CD4-positive, alpha-beta T cell (primary cell): ENCODE measurements at regions not wholly inside any gene's neighbourhood (a gene's known extent, or its start where the extent isn't known, plus 50 kb on each side); places are given as distances from the start of the nearest gene placed in this dataset.

Experiments used
- ATAC-seq: fragments of 200-7000 bp; cut with Tn5 transposase; one replicate; pipeline ENCODE4 v1.10.0; 2022; ENCODE audit warnings: mild to moderate bottlenecking; ENCODE audit not compliant: poor library complexity
- CTCF ChIA-PET: fragments of 350-600 bp; sonication (Branson Sonifier 250); formaldehyde crosslinking; loops from one replicate; lab custom pipeline; 2021; ENCODE audit warnings: antibody characterized with exemption, inconsistent platforms; lab: Charles Lee
- POLR2A ChIA-PET: fragments of 350-600 bp; sonication (Branson Sonifier 250); formaldehyde crosslinking; loops from one replicate; lab custom pipeline; 2021; ENCODE audit warnings: antibody characterized with exemption, inconsistent platforms; lab: Charles Lee
- DNase-seq, 14 experiments: peaks; one replicate each; pipeline ENCODE4 v3.0.0-alpha.2; 2013 to 2020; ENCODE audit warnings: mixed read lengths in 2 of 14
- H3K27ac ChIP-seq, 2 donors: one replicate each; pipeline versions ENCODE4 v1.5.1 to v1.7.0; 2013; ENCODE audit warnings: low read length in 2 of 2, low read depth in 1 of 2, mild to moderate bottlenecking in 1 of 2
- H3K27me3 ChIP-seq, 2 experiments: 1 replicate in 1 of 2; 2 replicates in 1 of 2; pipeline versions ENCODE4 v1.6.1 to v1.7.0; 2013; ENCODE audit warnings: low read length in 2 of 2, control low read depth in 1 of 2, mild to moderate bottlenecking in 1 of 2, moderate library complexity in 1 of 2; ENCODE audit not compliant: insufficient read depth in 2 of 2, control insufficient read depth in 1 of 2
- H3K36me3 ChIP-seq: one replicate; pipeline ENCODE4 v1.6.1; 2013; ENCODE audit warnings: low read length, control low read depth; ENCODE audit not compliant: insufficient read depth
- H3K4me1 ChIP-seq: one replicate; pipeline ENCODE4 v1.6.1; 2013; ENCODE audit warnings: low read length, control low read depth; ENCODE audit not compliant: insufficient read depth
- H3K4me3 ChIP-seq: one replicate; pipeline ENCODE4 v1.5.1; 2013; ENCODE audit warnings: mild to moderate bottlenecking, low read length, moderate library complexity
- H3K9me3 ChIP-seq, 2 experiments: 1 replicate in 1 of 2; 2 replicates in 1 of 2; pipeline versions ENCODE4 v1.6.1 to v1.7.0; 2013; ENCODE audit warnings: low read length in 2 of 2, mild to moderate bottlenecking in 2 of 2, control low read depth in 1 of 2, moderate library complexity in 1 of 2; ENCODE audit not compliant: control insufficient read depth in 1 of 2, insufficient read depth in 1 of 2
- H3K27ac Mint-ChIP-seq: one replicate; pipeline ENCODE4 v1.8.0; 2020; ENCODE audit warnings: mixed read lengths
- H3K27me3 Mint-ChIP-seq: one replicate; pipeline ENCODE4 v1.8.0; 2021; ENCODE audit warnings: mixed read lengths
- H3K36me3 Mint-ChIP-seq: one replicate; pipeline ENCODE4 v1.8.0; 2021; ENCODE audit warnings: low read depth, mixed read lengths
- H3K4me1 Mint-ChIP-seq: one replicate; pipeline ENCODE4 v1.8.0; 2021; ENCODE audit warnings: low read depth, mixed read lengths
- H3K4me3 Mint-ChIP-seq: one replicate; pipeline ENCODE4 v1.8.0; 2020; ENCODE audit warnings: mild to moderate bottlenecking, mixed read lengths
- H3K9me3 Mint-ChIP-seq: one replicate; pipeline ENCODE4 v1.8.0; 2020; ENCODE audit warnings: mixed read lengths
- CTCF ChIP-seq: fragments of 200-600 bp; IDR thresholded peaks from one replicate; pipeline ENCODE4 v1.8.0; 2022; ENCODE audit warnings: antibody characterized with exemption, mild to moderate bottlenecking
- intact Hi-C, 2 experiments: fragments of 100-400 bp; cut with DNase I in 1 of 2; cut with micrococcal nuclease in 1 of 2; formaldehyde crosslinking; loops; one replicate each; pipeline versions ENCODE4 v1.15.1 to v1.9.0; 2023 to 2025; cut with DNase I, micrococcal nuclease

GRCh38 chr4:174099712-174100111 lies 183.8 kb downstream of the FBXO8 start:
- POLR2A ChIA-PET = no interaction called here
- H3K4me1 ChIP-seq = no peaks in the 10 kb centered on the region
- H3K27ac Mint-ChIP-seq = no peak overlapping the region
- H3K9me3 Mint-ChIP-seq = no peaks in the 10 kb centered on the region
- no peak overlapping the region for H3K4me3 ChIP-seq
- H3K36me3 ChIP-seq = no peaks in the 10 kb centered on the region
- DNase-seq (no peak), ATAC-seq (no peak)
- no peak overlapping the region for H3K4me3 Mint-ChIP-seq
- intact Hi-C loops = no loop called here
- peaks cover 0 to 3% of the 10 kb centered on the region in 2 experiments for H3K27me3 ChIP-seq
- no peaks in the 10 kb centered on the region for H3K4me1 Mint-ChIP-seq
- CTCF ChIA-PET = no interaction called here
- no peaks in the 10 kb centered on the region for H3K36me3 Mint-ChIP-seq
- no peak for TF ChIP-seq CTCF
- H3K27me3 Mint-ChIP-seq = peaks cover 17% of the 10 kb centered on the region
- H3K9me3 ChIP-seq = peaks cover 0 to 5% of the 10 kb centered on the region in 2 experiments
- H3K27ac ChIP-seq = no peak overlapping the region

GRCh38 chr4:174096999-174097398 lies 186.5 kb downstream of the FBXO8 start:
- no peak for DNase-seq
- no peak for TF ChIP-seq CTCF
- ChIA-PET POLR2A (no interaction called here), CTCF (no interaction called here)
- H3K9me3 ChIP-seq = peaks cover 0 to 5% of the 10 kb centered on the region in 2 experiments
- H3K27ac Mint-ChIP-seq = no peak overlapping the region
- intact Hi-C loops = no loop called here
- no peaks in the 10 kb centered on the region for H3K36me3 ChIP-seq
- no peaks in the 10 kb centered on the region for H3K27me3 ChIP-seq
- H3K27me3 Mint-ChIP-seq = peaks cover 24% of the 10 kb centered on the region
- no peaks in the 10 kb centered on the region for H3K36me3 Mint-ChIP-seq
- no peak overlapping the region for H3K4me3 Mint-ChIP-seq
- H3K9me3 Mint-ChIP-seq = no peaks in the 10 kb centered on the region
- no peaks in the 10 kb centered on the region for H3K4me1 Mint-ChIP-seq
- H3K4me3 ChIP-seq = no peak overlapping the region
- no peak overlapping the region for H3K27ac ChIP-seq
- no peak for ATAC-seq
- no peaks in the 10 kb centered on the region for H3K4me1 ChIP-seq

GRCh38 chr4:174096456-174096855 lies 187.0 kb downstream of the FBXO8 start:
- ATAC-seq (no peak), DNase-seq (no peak)
- intact Hi-C loops = no loop called here
- no peak overlapping the region for H3K4me3 Mint-ChIP-seq
- peaks cover 27% of the 10 kb centered on the region for H3K27me3 Mint-ChIP-seq
- no peaks in the 10 kb centered on the region for H3K4me1 ChIP-seq
- H3K36me3 ChIP-seq = no peaks in the 10 kb centered on the region
- peaks cover 0 to 5% of the 10 kb centered on the region in 2 experiments for H3K9me3 ChIP-seq
- no peaks in the 10 kb centered on the region for H3K4me1 Mint-ChIP-seq
- H3K9me3 Mint-ChIP-seq = no peaks in the 10 kb centered on the region
- no peaks in the 10 kb centered on the region for H3K36me3 Mint-ChIP-seq
- H3K4me3 ChIP-seq = no peak overlapping the region
- H3K27ac Mint-ChIP-seq = no peak overlapping the region
- no peak for TF ChIP-seq CTCF
- H3K27ac ChIP-seq = no peak overlapping the region
- ChIA-PET CTCF (no interaction called here), POLR2A (no interaction called here)
- no peaks in the 10 kb centered on the region for H3K27me3 ChIP-seq
